IPS-18c (cell line): ENCODE measurements at regions not wholly inside any gene's neighbourhood (a gene's known extent, or its start where the extent isn't known, plus 50 kb on each side); places are given as distances from the start of the nearest gene placed in this dataset.
"Not testable (repeated sequence)": the region's sequence is repeated elsewhere in the genome, so short reads cannot be mapped to it uniquely, and the experiment has no call there.

Source experiments
- H3K4me3 ChIP-seq: 2 replicates; pipeline ENCODE4 v1.7.0; 2013; ENCODE audit warnings: low read depth, mild to moderate bottlenecking, low read length, moderate library complexity; ENCODE audit not compliant: insufficient read depth
- H3K9me3 ChIP-seq: one replicate; pipeline ENCODE4 v1.6.1; 2013; ENCODE audit warnings: mild to moderate bottlenecking, low read length, moderate library complexity; ENCODE audit not compliant: control insufficient read depth, insufficient read depth

DNA sequence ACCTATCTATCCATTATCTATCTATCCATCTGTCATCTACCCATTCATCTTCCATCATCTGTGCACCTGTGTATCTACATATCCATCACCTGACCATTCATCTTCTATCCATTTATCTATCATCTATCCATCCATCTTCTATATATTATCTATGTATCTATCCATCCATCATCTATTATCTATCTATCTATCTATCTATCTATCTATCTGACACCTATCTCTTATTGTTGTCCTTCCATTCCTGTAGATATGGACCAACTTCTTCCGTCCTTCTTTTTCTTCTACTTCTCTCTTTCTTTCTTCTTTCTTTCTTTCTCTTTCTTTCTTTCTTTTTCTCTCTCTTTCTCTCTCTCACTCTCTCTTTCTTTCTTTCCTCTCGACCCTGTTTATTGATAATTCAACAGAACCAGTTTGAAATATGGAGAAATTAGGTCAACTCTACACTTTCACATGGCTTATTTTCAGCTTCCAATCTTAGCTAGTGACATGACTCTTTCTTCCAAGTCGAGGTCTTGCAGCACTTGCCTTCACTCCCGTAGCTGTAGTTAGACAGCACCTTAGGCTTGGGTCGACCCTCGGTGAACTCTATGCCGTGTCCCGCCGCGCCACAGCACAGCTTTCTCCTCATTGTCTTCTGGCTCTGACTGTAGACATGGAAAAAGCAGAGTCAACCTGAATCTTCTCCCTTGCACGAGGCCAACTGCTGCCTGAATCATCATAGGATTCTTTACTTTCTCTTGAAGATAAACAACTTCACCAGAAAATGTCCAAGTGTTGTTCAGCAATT is 110.4 kb upstream of the EXOC2 start:
- peaks cover 3% of the 10 kb centered on the region for H3K9me3 ChIP-seq
- no peak overlapping the region for H3K4me3 ChIP-seq

DNA sequence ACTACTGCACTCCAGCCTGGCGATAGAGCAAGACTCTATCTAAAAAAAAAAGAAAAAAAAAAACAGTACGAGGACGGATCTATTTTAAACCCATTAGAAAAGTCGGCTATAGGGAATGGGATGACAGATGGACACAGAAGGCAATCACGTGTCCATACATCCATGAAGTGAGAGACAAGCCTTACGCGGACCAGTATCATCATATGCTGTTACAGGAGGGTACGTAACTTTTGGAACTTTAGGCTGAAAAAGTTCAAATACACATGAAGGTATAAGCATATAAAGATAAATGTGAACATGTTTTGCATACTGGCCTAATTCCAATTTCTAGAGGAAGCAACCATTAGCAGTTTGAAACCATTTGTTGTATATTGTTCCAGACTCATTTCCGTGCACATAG is 109.8 kb upstream of the EXOC2 start:
- H3K4me3 ChIP-seq = no peak overlapping the region
- peaks cover 3% of the 10 kb centered on the region for H3K9me3 ChIP-seq

DNA sequence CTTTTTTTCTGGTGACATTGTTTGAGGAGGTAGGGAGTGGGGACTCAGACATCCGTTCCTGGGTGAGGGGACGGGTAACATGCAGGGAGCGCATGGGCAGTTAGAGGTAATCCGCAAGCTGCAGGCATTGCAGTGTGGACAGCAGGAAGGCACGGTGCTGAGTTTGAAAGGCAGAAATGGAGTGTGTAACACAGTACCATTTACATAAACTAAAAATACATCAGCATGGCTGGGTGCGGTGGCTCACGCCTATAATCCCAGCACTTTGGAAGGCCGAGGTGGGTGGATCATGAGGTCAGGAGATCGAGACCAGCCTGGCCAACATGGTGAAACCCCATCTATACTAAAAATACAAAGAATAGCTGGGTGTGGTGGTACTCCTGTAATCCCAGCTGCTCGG is 109.3 kb upstream of the EXOC2 start:
- H3K4me3 ChIP-seq, H3K9me3 ChIP-seq: not testable (repeated sequence)

DNA sequence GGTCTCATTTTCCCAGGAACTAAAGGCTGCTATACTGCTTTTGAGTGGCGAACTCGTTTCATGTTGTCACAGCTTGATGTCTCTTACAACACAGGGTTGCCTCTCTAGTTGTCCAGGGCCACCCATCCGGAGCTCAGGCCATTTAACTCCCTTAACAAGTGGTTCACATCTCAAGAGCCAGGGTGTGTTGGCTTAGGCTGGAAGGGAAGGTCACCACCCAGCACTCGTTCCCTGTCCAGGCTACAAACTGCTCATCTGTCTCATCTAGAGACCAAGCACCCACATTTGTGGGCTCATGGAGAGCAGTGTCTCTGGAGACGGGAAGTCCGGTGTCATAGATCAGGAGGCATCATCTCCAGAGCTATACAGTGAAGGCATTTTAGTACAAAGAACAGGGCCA is 106.8 kb upstream of the EXOC2 start:
- no peak overlapping the region for H3K4me3 ChIP-seq
- peaks cover 3% of the 10 kb centered on the region for H3K9me3 ChIP-seq

DNA sequence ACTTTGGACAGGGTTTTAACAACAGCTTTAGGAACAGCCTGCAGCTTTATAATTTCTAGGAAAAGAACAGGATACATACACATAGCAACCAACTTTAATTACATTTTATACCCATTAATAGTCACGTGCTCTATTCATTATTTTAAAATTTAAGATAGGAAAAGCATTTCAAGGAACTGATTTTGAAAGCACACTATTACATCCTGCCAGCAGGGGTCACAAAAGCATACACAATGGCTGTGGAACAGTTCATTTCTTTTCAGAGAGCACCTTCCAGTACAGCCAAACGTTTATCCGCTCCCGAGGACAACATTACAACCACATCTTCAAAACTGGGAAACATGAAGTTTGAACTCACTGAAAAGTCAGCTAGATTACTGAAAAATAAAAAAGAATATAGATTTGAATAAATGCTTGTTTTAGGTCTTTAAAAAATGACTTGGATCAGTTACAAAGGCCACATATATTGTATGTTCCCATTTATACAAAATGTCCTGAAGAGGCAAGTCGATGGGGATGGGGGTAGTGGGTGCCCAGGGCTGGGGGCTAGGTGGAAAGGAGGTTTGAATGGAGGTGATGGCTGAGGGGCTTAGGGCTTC is 104.6 kb upstream of the EXOC2 start:
- no peaks in the 10 kb centered on the region for H3K9me3 ChIP-seq

DNA sequence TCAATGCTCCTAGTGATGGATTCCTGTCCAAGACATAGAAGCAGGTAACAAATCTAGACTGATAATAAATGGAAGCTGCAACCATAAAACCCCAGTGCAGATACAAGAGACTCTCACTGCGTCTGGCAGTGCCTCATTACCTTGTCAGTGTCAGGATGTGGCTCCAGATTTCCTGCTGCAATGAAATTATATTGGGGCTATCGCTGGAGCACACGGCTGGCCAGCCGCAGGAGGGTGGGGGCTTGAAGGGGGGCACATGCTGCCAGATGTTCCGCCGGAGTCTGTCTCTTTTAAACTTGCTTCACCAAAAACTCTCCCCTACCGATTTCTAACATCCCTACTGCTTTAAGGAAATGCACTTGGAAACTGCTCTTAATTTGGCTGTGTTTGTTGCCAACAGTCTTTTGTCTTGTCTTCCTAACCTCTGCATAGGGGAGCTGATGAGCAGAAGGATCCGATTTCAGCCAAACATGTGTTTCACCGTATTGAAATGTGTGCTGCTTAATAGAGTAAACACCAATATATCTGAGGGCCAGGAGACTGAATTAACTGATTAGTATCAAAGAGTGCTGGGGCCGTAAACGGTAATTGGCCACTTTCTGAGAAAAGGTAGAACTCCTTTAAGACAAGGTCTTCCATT is 102.2 kb upstream of the EXOC2 start:
- Histone ChIP-seq H3K9me3 (no peaks in the 10 kb centered on the region), H3K4me3 (no peak overlapping the region)

More for the DNA sequence above, 104.6 kb upstream of the EXOC2 start:
- no peak overlapping the region for H3K4me3 ChIP-seq

DNA sequence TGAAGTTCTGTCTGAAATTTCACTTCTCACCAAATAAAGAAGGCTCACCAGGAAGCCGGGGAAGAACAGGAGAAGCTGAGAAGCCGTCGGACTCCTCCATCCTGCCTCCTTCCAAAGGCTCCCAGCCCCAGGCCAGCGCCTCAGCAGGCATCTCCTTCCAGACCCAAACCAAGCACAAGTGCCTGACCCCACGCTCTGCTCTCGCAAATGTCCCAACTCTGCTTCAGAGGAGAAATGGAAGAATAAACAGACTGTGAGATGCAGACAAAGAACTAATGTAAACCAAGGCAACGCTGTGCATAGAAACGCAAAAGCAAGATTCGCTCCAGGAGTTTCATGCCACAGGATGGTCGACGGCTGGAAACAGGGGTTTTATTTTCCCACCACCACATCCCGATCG is 100.3 kb upstream of the EXOC2 start:
- H3K9me3 ChIP-seq = no peaks in the 10 kb centered on the region

DNA sequence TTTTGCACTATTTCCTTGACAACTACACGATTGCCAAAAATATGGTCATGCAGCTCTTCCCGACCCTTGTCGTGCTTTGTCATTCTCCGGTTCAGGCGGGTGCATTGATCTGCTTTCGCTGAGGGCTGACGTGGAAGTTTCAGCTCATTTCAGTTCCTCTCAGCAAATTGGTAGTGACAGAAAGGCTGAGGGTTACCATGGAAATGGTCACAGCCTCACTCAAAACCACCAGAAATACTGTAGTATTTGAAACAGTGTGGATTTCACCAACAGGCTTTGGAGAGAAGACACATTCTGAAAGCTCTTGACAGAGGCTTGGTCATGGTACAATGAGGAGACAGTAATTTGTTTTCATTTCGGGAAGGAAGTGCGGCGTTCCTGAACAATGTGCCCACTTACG is 99.7 kb upstream of the EXOC2 start:
- no peaks in the 10 kb centered on the region for H3K9me3 ChIP-seq

More for the DNA sequence above, 100.3 kb upstream of the EXOC2 start:
- H3K4me3 ChIP-seq = no peak overlapping the region

DNA sequence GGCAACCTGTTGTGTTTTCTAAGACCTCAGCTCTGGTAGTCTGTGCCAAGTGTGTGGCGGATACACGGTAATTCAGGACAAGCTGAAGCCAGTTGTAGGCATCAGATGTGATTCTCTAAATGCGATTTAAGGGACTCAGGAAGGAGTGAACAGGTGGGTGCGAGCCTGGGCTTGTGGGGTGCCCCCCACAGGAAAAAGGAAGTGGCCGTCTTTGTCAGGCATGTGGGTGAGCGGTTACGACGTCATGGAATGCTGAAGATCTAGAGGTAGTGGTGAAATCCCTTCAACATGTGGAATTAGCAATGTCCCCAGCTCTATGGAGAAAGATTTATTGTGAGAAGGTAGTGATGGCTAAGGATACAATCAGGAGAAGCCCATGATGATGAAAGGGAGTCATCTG is 95.1 kb upstream of the EXOC2 start:
- H3K9me3 ChIP-seq = no peaks in the 10 kb centered on the region
- H3K4me3 ChIP-seq = no peak overlapping the region

More for the DNA sequence above, 99.7 kb upstream of the EXOC2 start:
- H3K4me3 ChIP-seq = no peak overlapping the region

DNA sequence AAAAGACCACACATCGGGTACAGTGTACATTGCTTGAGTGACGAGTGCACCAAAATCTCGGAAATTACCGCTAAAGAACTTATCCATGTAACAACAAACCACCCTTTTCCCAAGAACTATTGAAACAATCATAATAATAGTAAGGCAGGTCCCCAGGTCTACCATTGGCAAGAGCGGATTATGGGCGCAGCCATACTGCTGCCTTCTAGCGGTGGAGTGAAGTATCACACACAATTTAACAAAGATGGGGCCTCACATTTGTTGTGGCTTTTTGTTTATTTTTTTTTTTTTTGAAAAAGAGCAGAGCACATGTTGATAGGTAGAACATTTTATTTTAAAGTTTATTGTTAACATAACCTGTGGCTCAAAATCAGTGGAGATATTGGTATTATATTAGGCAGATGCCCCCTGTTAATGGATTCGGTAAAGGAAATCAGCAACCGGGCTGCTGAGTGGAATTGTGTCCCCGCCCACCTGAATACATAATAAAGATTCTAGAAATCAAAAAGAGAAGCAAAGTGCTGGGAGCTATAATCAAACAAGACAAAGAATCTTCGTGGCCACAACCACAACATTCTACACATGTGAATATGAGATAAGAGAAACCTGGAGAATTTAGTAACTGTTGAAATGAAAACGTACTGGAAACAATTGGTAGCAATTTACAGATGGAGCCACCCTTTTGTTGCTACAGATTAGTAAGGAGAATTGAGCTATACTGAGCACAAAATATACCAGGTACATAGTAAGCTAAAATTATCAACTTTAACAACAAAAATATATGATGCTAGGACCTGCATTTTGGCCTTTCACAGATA is 94.2 kb upstream of the EXOC2 start:
- no peaks in the 10 kb centered on the region for H3K9me3 ChIP-seq
- H3K4me3 ChIP-seq = no peak overlapping the region

DNA sequence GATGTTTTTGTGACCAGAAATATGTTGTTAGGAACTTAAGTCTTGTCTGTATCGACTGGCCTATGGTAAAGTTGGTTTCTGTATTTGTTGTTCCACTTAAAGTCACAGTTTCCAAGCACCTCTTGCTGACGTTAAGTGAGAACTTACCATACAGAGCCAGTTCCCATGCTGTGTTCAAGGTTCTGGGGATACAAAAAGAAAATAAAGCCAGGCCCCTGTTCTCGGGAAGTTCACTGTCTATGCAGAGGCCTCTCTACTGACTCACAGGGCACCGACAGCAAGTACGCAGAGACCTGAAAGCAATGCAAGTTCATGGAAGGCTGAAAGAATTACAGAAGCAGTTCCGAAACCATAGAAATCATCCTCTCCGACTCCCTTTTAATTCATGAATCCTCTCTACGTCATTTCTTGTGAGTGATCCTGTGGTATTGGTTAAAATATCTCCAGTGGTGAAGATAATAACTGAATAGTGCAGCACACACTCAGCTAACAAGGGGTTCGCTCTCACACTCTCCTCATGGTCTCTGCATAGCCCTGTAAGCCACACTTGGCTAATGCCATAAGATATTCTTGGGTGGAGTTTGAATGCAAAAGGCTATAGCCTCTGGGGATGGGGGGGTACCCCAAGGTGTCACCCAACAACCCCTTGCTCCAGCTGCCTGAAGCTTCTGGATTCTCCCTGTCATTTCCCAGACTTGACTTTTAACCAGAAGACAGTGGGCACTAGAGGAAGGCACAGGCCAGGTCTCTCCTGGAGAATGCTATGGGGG is 91.2 kb upstream of the EXOC2 start:
- H3K9me3 ChIP-seq = no peaks in the 10 kb centered on the region
- no peak overlapping the region for H3K4me3 ChIP-seq

DNA sequence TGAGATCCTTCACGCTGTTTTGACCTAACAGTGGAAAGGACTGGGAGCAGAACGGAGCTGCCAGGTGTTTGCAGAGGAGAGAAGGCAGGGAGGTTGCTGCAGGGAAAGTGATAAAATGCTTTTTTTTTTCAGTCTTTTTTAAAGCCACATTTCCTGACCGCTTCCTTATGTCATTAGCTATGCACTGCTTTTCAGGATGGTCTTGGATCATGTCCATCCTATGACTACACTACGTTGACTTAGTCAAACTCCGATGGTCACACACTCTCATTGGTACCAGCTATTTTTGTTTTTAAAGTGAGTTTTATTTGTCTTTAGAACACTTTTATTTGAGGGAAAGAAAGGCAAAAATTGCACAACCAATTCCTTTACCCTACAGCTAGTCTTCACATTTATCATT is 89.2 kb upstream of the EXOC2 start:
- Histone ChIP-seq H3K9me3 (no peaks in the 10 kb centered on the region), H3K4me3 (no peak overlapping the region)

DNA sequence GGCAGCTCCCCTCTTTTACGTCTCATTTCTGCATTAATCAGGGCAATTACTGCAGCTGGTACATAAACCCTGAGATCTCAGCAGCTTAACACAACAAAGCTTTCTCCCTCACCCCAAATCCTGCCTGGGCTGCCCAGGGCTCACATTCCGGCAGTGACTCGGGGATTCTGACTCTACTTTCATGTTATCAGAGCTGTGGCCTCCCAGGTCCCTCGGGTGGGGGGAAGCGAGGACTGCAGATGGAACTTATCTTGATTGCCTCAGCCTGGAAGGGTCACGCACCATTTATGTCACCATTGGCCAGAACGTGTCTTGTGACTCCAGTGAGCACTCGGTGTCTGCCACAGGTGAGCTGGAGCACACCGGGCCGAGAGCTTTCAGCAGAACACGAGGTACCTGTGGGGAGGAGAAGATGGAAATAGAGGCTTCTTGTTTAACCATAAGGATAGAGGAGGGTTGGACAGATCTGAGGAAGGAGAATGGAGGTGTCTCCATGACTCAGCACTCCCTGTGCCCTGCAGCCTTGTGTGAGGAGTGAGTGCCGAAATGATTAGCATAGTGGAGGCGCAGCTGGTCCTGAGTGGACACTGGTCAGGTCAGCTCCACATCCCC is 88.5 kb upstream of the EXOC2 start:
- Histone ChIP-seq H3K4me3 (no peak overlapping the region), H3K9me3 (no peaks in the 10 kb centered on the region)

DNA sequence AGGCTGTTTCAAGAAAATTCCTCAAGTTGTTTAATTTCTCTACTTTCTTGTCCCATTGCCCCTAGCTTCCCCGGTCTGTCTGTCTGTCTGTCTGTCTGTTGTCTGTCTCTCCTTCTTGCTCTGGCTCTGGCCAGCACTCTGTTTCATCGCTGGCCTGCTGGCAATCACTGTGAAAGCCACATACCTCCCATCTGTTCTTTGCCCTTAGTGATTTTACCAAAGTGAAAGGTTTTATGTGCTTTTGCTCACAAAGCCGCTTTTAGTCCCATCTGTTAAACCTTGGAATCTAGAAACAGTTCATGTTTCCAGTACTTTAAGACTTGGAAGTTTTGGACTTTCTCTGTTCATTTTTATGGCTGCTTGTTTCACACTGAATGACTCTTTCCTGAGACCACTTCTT is 87.8 kb upstream of the EXOC2 start:
- Histone ChIP-seq H3K9me3 (no peaks in the 10 kb centered on the region), H3K4me3 (no peak overlapping the region)

DNA sequence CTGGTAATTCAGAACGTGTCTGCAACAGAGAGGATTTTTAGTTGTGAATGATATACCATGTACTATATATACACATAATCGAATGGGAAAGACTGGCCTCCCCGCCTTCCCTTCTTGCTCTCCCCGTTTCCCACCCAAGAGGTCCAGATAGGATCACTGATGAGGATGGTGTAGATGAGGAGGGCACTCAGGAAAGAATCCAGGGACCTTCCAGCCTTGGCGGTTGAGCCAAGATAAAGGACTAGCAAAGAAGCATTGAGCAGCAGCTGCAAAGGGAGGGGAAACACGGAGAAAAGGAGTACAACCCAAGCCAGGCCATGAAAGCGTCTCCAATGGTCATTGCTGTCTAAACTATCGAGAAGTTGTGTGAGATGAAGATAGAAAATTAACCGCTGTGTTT is 84.0 kb upstream of the EXOC2 start:
- H3K4me3 ChIP-seq = no peak overlapping the region
- no peaks in the 10 kb centered on the region for H3K9me3 ChIP-seq

DNA sequence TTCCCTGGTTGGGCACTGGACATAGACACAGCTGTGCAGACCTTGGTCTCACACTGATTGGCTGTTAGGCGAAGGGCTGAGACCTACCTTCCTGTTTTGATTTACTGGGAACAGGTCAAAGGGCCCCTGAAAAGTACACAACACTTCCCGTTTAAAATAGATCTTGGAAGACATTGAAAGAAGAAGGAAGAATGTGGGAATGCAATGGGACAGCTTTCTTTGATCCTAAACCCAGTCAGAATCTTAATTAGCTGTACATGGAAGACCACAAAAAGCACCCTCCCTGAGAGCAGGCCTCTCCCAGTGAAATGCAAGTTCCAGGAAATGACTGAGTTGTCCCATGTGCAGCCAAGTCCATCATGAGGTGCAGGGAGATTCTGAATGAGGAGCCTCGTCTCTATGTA is 83.6 kb upstream of the EXOC2 start:
- no peak overlapping the region for H3K4me3 ChIP-seq
- H3K9me3 ChIP-seq = no peaks in the 10 kb centered on the region

DNA sequence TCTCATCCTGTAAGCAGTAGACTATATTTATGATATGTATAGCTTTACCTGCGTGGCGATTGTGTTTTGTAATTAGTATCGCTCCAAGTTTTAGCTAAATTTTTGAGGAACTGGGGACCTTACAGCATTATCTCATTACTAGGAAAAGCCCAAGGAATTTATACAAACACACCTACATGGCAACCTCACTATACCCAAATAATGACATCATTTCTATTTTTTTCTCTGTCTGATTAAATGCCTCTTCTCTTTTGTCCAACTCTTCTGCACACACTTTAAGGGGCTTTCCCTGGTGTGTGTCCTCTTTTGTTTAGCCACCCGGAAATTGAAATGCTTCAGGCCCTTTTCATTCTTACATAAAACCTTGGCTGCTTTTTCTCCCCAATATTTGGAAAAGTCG is 82.9 kb upstream of the EXOC2 start:
- no peaks in the 10 kb centered on the region for H3K9me3 ChIP-seq

More for the DNA sequence above, 82.9 kb upstream of the EXOC2 start:
- H3K4me3 ChIP-seq = no peak overlapping the region
